Pancreas (tissue), 10 donors: ENCODE measurements at regions not wholly inside any gene's neighbourhood (a gene's known extent, or its start where the extent isn't known, plus 50 kb on each side); places are given as distances from the start of the nearest gene placed in this dataset.

Experiments
- ATAC-seq, 4 donors: fragments of 200-7000 bp; cut with Tn5 transposase; one replicate each; pipeline versions ENCODE4 v1.8.0 to v1.9.1; 2020; ENCODE audit warnings: mild to moderate bottlenecking in 4 of 4, moderate library complexity in 4 of 4
- DNase-seq, 6 donors: peaks; one replicate each; pipeline ENCODE4 v3.0.0-alpha.2; 2020
- FAIRE-seq: peaks from 2 replicates; lab custom pipeline; 2012; peaks lifted over from hg19 to GRCh38; lab: Jason Lieb, UNC
- H3K27ac ChIP-seq, 4 donors: fragments of 200-600 bp; sonication (generic); 1 replicate in 3 of 4; 2 replicates in 1 of 4; pipeline versions ENCODE4 v1.5.0 to v1.8.0; 2020
- H3K27me3 ChIP-seq, 4 donors: fragments of 200-600 bp; one replicate each; pipeline ENCODE4 v1.8.0; 2021
- H3K36me3 ChIP-seq, 3 donors: fragments of 200-600 bp; sonication (generic) in 1 of 3; one replicate each; pipeline versions ENCODE4 v1.5.0 to v1.8.0; 2020 to 2021
- H3K4me1 ChIP-seq, 3 donors: fragments of 200-600 bp; one replicate each; pipeline ENCODE4 v1.8.0; 2021
- H3K4me3 ChIP-seq, 4 donors: fragments of 200-600 bp; sonication (generic) in 2 of 4; one replicate each; pipeline versions ENCODE4 v1.5.0 to v1.8.0; 2020 to 2021
- H3K9me3 ChIP-seq, 4 donors: fragments of 200-600 bp; one replicate each; pipeline ENCODE4 v1.8.0; 2021
- WGBS, 2 donors: extraction: QIAGEN DNeasy Blood & Tissue Kit; methylation state at CpG; one replicate each; pipeline ENCODE4 v1.1.7; 2013; 5-methylcytosine and 5-hydroxymethylcytosine counted together
- intact Hi-C, 3 donors: fragments of 100-400 bp; cut with DNase I; formaldehyde crosslinking; loops; one replicate each; pipeline versions ENCODE4 v1.11.1 to v1.14.2; 2022
- TF ChIP-seq, protein P1 (sequence below), 4 donors: fragments of 200-600 bp; sonication (generic) in 3 of 4; IDR thresholded peaks; one replicate each; pipeline versions ENCODE4 v1.5.0 to v1.8.0; 2021; ENCODE audit warnings: antibody characterized with exemption in 4 of 4
- donor health status: healthy with polysubstance abuse.
- donor health status: DM: no; HTN: no; CAD: no; lungs with moderate emphysema.
- donor health status: DM: no; HTN: no; CAD: no.
- donor health status: control.
- donor health status: control.
- donor health status: Bipolar disorder and iron deficiency.
- donor health status: DM: yes; HTN: yes; CAD: no.
- donor health status: DM: no; HTN: no; CAD: no.
- donor health status: DM: no; HTN: no; CAD: no.
- donor health status: DM: yes; HTN: yes; CAD: no.

DNA sequence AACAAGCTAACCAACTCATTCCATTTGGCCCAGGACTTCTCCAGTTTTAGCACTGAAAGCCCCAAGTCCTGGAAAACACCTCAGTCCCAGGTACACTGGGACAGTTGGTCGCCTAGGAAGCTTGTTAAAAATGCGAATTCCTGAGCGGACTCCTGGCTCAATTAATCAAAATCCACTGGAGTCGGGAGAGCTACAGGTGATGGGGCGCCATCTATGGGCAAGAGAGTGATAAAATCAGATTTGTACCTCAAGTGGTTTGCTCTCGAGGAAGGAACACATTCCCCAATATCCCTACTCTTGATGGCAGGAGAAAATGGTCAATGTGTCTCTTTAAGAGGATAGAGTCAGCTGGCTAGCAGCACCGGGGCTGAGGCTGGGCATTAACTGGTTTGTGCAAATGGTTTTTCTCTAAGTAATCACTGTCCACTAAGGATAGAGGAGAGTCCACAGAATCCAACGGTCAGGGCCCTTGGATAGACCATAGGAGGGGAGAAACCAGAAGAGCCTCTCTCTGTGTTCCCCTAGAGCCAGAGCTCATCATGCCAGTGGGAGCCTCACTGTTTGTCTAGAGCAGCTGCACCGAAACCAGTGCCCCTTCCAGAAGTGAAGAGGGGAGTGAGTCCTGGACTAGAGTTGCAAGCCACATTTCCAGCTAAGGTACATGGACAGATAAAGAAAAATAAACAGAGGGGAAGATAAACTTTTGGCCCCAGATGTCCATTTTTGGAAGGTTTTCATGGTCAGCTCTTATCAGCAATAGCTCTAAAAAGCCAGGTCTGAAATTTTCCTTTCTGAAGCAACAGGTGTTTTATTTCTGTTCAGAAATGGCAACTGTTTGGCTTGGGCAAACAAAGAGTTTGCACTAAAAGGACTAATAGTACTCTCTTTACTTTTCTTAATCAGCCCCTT lies 148.5 kb downstream of the TENT5C start:
- DNase-seq = peak in 4 of 6 donors; percentile 51 to 80 (median 74)
- 3 to 4% methylated on average over 9 of the region's 9 CpGs for WGBS, 2 donors

DNA sequence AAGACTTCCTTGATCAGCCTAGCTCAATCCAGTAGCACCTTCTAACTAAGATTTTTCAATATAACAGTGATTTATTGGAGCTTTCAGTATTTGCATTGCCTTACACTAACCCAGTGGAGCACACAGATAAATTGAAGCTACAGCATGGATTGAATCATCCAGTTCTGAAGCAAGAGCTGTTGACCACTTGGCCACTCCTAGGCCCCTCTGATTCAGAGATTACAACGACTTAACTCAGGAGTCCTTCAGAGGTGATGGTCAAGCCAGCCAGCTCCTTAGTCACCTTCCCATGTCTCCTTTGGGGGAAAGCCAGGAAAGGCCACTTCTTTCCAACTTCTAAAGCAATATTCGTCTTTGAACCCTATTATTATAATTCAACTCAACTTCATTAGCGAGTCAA lies 151.8 kb downstream of the TENT5C start:
- peaks cover 6 to 33% (median 21%) of the 10 kb centered on the region in 3 donors for H3K4me1 ChIP-seq

More for the DNA sequence above, 148.5 kb downstream of the TENT5C start:
- FAIRE-seq (no peak), ATAC-seq (peak; percentile 73 to 79 (median 76))
- H3K27me3 ChIP-seq = no peaks in the 10 kb centered on the region
- H3K36me3 ChIP-seq = no peaks in the 10 kb centered on the region
- intact Hi-C loops = loop anchor here in 2 of 3 donors (10.0 kb wide), 3 partner anchors 140 to 220 kb away; no protein-coding TSS in a partner anchor
- H3K4me3 ChIP-seq = peak overlapping the region in 1 of 4 donors; percentile 6
- TF ChIP-seq, protein P1, sequence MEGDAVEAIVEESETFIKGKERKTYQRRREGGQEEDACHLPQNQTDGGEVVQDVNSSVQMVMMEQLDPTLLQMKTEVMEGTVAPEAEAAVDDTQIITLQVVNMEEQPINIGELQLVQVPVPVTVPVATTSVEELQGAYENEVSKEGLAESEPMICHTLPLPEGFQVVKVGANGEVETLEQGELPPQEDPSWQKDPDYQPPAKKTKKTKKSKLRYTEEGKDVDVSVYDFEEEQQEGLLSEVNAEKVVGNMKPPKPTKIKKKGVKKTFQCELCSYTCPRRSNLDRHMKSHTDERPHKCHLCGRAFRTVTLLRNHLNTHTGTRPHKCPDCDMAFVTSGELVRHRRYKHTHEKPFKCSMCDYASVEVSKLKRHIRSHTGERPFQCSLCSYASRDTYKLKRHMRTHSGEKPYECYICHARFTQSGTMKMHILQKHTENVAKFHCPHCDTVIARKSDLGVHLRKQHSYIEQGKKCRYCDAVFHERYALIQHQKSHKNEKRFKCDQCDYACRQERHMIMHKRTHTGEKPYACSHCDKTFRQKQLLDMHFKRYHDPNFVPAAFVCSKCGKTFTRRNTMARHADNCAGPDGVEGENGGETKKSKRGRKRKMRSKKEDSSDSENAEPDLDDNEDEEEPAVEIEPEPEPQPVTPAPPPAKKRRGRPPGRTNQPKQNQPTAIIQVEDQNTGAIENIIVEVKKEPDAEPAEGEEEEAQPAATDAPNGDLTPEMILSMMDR (IDR thresholded peaks at IDR 0.05) = peak; percentile 38 to 61 (median 50)
- H3K27ac ChIP-seq = peak overlapping the region in 2 of 4 donors; percentile 59 to 65
- peaks cover 6 to 39% (median 21%) of the 10 kb centered on the region in 3 donors for H3K4me1 ChIP-seq
- H3K9me3 ChIP-seq = no peaks in the 10 kb centered on the region

DNA sequence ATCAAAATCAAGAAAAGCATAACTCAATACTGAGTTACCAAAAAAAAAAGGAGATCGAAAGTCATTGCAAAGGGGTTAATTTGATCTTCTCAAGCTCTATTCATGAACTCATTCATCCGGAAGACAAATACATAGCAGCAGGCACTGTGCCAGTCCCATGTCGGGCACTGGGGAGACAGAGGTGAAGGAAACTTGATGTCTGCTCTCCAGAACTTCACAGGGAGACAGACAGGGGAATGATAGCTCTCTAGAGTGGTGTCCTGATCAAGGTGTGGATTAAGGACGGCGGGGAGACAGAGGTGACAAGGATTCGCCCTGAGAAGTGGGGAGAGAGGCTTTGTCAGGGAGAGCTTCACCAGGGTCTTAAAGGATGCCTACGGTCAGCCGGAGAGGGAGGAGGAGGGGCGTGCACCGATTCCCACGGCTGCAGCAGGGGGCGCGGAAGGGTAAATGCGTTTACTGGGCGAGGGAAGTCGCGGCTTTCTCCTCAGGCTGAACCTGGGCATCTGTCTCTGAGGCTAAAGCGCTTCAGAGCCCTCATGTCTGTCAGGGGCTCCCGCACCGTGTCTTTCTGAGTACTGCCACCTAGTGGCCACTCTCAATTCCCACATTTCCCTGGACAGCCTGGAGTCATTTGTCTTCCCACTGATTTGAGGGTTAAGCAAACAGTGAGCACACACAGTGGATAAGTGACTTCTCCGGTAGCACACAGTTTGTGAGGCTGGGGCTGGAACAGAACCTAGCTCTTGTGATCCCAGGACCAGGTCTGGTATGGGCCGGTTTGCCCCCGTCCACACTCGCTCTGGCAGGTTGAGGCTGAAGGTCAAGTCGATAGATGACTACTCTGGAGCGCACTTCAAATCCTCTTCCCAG lies 152.8 kb downstream of the TENT5C start:
- H3K4me3 ChIP-seq = peak overlapping the region; percentile 8 to 39 (median 34)
- intact Hi-C loops = loop anchor here in 2 of 3 donors (5.0 to 10.0 kb wide), 4 partner anchors 136 to 246 kb away; no protein-coding TSS in a partner anchor
- no peak for FAIRE-seq
- no peaks in the 10 kb centered on the region for H3K9me3 ChIP-seq
- TF ChIP-seq, protein P1 (IDR thresholded peaks at IDR 0.05) = peak; percentile 81 to 91 (median 86)
- DNase-seq = peak; percentile 71 to 87 (median 78)
- 1 to 4% methylated on average over 26 of the region's 26 CpGs for WGBS, 2 donors
- H3K27me3 ChIP-seq = no peaks in the 10 kb centered on the region
- peak; percentile 75 to 88 (median 80) for ATAC-seq
- peak overlapping the region in 2 of 4 donors; percentile 51 to 56 for H3K27ac ChIP-seq
- peaks cover 6 to 31% (median 14%) of the 10 kb centered on the region in 3 donors for H3K4me1 ChIP-seq
- no peaks in the 10 kb centered on the region for H3K36me3 ChIP-seq

More for the DNA sequence above, 151.8 kb downstream of the TENT5C start:
- TF ChIP-seq, protein P1 (IDR thresholded peaks at IDR 0.05) = no peak
- WGBS, 2 donors = 60 to 63% methylated on average over 3 of the region's 3 CpGs
- no peak overlapping the region for H3K4me3 ChIP-seq
- ATAC-seq = no peak
- H3K36me3 ChIP-seq = no peaks in the 10 kb centered on the region
- DNase-seq = no peak
- H3K9me3 ChIP-seq = no peaks in the 10 kb centered on the region
- no peaks in the 10 kb centered on the region for H3K27me3 ChIP-seq
- intact Hi-C loops = loop anchor here in 2 of 3 donors (5.0 to 10.0 kb wide), 4 partner anchors 137 to 245 kb away; no protein-coding TSS in a partner anchor
- peak overlapping the region in 1 of 4 donors; percentile 51 for H3K27ac ChIP-seq
- no peak for FAIRE-seq

DNA sequence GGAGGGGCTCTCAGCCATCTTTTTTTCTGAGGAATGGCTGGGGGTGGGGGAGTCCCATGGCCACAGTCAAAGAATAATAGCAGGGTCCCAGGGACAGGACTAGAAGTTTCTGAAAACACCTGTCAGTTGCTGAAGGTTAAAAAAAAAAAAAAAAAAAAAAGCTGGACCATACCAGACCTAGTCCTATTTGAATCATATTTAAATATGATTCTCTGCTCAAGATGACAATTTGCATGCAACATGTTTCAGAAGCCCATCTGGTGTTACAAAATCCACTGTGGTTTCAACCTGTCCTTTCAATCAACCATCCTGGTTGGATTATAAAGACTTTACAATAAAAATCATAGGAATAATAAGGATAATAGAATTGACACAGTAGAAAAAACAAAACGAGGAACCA lies 153.7 kb downstream of the TENT5C start:
- H3K27ac ChIP-seq = peak overlapping the region in 2 of 4 donors; percentile 51 to 52
- no peak for FAIRE-seq
- peaks cover 6 to 25% (median 14%) of the 10 kb centered on the region in 3 donors for H3K4me1 ChIP-seq
- no peak for ATAC-seq
- H3K36me3 ChIP-seq = no peaks in the 10 kb centered on the region
- DNase-seq = no peak
- no peaks in the 10 kb centered on the region for H3K27me3 ChIP-seq
- H3K4me3 ChIP-seq = peak overlapping the region in 1 of 4 donors; percentile 39
- intact Hi-C loops = loop anchor here in 2 of 3 donors (5.0 to 10.0 kb wide), 4 partner anchors 135 to 247 kb away; no protein-coding TSS in a partner anchor
- TF ChIP-seq, protein P1 (IDR thresholded peaks at IDR 0.05) = no peak
- no peaks in the 10 kb centered on the region for H3K9me3 ChIP-seq
- 9 to 18% methylated on average over 1 of the region's 1 CpG for WGBS, 2 donors
